ENCODE measurements at regions not wholly inside any gene's neighbourhood (a gene's known extent, or its start where the extent isn't known, plus 50 kb on each side); places are given as distances from the start of the nearest gene placed in this dataset.

DNA sequence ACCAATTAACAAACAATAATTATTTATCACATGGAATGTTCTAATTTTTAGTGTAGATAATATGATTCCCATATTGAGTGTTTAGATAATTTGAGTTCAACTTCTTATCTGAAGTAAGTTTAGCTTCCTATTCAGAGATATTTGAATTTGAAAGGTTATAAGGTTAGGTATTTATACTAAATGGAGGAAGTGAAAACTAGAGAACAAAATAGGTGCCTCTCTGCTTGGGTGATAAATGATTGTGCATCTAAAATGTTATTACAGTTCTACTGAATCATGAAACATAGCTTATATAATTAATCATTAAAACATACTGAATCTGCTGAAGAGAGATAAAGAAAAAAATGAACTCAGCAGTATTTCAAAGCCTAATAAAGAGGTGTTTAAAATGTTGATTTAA, 1174.3 kb downstream of the XPNPEP1 start:
- DNase-seq: no peak

GRCh38 chr10:108736111-108736510, 1187.2 kb downstream of the XPNPEP1 start:
- no peak for DNase-seq

- no peak for DNase-seq
Observed at GRCh38 chr10:108735380-108735779, 1187.9 kb downstream of the XPNPEP1 start.

DNA sequence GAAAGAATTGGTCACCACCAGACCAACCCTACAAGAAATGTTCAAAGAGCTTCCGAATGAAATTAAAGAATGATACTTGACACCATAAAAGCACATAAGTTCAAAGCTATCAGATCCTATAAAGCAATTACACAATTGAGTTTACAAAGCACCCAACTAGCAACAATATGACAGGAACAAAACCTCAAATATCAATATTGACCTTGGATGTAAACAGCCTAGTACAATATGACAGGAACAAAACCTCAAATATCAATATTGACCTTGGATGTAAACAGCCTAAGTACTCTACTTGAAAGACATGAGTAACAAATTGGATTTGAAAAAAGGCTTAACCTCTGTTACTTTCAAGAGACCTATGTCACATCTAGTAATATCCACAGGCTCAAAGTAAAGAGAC, 1201.4 kb downstream of the XPNPEP1 start:
- no peak for DNase-seq

- DNase-seq: no peak
Observed at GRCh38 chr10:108716352-108716751, 1207.0 kb downstream of the XPNPEP1 start.

DNA sequence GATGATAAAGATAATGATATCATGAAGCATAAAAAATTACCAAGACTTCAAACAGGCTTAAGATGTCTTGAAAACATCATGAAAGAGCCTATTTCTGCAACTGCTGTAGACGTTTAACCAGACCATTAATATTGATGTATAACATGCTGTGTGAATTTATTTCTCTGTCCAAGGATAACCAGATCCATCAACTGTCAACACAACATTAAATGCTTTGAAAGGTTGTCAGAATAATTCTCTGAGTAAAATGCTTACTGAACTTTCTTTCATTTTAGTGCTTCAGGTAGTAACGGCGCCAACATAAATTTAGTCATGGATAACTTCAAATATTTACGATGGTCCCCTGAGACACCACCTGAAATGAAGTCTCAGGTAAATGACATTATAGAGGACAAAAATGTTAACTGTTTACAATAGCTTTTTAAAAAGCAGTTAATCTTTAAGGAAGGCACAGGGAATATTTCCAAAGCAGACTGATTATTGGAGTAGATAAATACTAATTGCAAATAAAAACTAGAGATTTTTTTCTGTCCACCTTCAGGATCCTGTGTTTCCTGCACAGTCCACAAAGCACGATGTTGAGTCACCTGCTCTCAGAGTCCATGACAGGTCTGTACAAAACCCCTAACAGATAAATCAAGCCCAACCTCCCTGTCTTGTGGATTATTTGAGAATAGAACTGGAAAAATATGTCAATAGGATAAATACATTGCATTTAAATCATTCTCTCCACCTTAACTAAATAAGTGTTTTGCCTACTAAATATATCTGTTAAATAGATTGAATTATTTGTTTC, 1213.2 kb downstream of the XPNPEP1 start:
- DNase-seq: no peak

- no peak for DNase-seq
Observed at GRCh38 chr10:108708363-108708762, 1214.9 kb downstream of the XPNPEP1 start.

DNA sequence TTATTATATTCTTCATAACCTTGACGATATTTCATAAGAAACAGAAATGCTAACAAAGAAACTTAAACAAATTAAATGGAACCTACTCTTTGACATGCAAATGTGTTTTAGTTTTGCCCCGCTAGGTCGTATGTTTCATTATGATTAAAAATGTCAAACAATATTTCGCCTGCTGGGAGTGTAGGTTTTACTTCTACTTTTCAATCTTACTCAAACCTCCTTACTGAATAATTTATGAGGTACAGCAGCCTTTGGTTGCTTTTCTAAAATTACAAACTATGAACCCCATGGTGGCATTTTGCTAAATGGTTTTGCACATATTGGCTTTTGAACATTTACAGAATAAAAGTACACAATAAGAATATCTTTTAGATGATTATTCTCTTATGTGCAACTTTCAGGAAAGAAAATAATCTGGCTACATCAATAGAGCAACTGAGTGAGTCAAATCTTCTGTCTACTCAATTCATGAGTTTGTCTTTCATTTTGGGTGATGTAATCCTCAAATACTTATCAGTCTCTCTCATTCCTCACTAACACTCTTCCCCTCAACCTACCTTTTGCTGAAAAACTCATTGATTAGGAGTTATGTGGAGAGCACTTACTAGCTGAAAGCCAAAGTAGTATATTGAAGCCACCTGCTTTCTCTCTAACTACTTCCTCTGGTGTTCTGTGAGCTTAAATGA, 1226.4 kb downstream of the XPNPEP1 start:
- no peak for DNase-seq

DNA sequence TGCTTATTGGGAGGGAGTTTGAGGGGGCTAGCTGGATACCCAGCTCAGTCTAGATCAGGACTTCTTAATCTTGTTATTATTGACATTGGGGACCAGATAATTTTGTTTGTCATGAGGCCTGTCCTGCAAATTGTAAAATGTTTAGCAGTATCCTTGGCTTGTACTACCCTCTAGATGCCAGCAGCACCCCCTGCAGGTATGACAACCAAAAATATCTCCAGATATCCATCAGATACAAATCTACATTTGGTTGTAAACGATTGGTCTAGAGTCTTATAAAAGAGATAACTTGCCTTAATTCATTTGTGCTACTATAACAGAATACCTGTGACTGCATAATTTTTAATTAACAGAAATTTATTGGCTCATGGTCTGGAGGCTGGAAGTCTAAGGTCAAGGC, 1232.2 kb downstream of the XPNPEP1 start:
- DNase-seq: no peak

- no peak for DNase-seq
Observed at GRCh38 chr10:108690530-108690929, 1232.8 kb downstream of the XPNPEP1 start.

- no peak for DNase-seq
Observed at GRCh38 chr10:108689891-108690290, 1233.4 kb downstream of the XPNPEP1 start.

DNA sequence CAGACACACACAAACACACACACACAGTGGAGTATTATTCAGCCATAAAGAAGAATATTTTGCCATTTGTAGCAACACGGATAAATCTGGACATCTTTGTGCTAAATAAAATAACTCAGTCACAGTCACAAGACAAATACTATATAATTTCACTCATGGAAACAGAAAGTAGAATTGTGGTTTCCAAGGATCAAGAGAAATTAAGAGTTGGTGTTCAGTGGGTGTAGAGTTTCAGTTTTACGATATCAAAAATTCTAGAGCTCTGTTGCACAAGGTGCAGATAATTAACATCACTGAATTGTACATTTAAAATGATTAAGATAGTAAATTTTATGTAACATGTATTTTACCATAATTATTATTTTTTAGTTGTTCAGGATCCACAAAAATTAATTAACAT, 1235.0 kb downstream of the XPNPEP1 start:
- no peak for DNase-seq

DNA sequence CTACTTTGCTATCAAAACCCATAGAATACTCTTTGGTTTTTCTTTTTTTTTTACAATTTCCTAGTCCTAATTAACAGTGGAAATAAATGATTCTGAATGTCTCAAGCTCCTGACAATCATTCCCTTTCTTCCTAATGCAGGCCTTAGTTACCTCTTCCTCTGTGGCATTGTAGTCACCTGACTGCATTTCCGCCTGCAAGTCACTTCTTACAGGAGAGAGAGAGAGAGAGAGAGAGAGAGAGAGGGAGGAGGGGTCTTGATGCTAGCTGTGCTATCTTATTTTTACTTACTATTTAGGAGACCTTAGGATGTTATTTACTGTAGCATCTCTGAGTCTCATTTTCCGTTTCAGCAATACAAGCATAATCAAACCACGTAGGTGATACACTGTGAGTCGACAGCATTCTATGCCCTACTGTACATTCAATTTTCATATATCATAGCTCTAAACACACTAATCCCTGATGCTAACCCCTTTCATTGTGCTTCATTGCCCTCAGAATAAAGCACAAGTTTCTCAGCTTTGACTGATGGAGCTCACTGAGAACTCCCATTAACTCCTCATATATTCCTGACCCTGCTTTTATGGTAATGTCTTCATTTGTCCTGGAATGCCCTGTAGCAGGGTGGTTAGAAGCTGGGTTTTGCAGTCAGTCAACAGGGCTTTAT, 1237.3 kb downstream of the XPNPEP1 start:
- no peak for DNase-seq

GRCh38 chr10:108684431-108684830, 1238.9 kb downstream of the XPNPEP1 start:
- no peak for DNase-seq

DNA sequence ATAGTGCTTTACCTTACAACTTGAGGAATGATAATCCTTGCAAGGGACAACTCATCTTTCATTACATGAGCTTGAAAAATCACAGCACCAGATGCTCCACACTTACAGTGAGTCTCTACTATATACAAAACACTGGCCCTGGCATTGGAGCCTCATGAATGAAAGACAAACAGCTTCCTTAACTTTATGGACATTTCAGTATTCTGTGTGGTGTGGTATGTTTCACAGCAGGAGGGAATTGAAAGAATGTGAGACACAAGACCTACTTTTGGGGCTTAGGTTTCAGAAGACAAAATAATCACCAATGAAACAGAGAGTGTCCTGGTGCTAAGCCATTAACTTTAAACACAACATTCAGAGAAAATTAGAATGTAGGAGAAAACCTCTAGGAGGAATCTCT, 1249.6 kb downstream of the XPNPEP1 start:
- DNase-seq: no peak

- DNase-seq: no peak
Observed at GRCh38 chr10:108663587-108663986, 1259.7 kb downstream of the XPNPEP1 start.

GRCh38 chr10:108662975-108663374, 1260.3 kb downstream of the XPNPEP1 start:
- DNase-seq: no peak

- no peak for DNase-seq
Observed at GRCh38 chr10:108655057-108655456, 1268.3 kb downstream of the XPNPEP1 start.

GRCh38 chr10:108653531-108653930, 1269.8 kb downstream of the XPNPEP1 start:
- no peak for DNase-seq

GRCh38 chr10:108639010-108639409, 1284.3 kb downstream of the XPNPEP1 start:
- no peak for DNase-seq

GRCh38 chr10:108638225-108638624, 1285.1 kb downstream of the XPNPEP1 start:
- no peak for DNase-seq

DNA sequence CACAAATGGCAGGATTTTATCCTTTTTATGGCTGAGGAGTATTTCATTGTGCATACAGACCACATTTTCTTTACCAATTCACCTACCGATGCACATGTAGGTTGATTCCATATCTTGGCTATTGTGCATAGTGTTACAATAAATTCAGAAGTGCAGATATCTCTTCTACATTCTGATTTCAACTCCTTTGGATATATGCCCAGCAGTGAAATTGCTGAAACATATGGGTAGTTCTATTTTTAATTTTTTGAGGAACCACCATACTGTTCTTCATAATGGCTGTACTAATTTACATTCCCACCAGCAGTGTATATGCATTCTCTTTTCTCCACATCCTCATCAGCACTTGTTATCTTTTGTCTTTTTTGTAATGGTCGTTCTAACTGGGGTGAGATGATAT, 1290.3 kb downstream of the XPNPEP1 start:
- no peak for DNase-seq

DNA sequence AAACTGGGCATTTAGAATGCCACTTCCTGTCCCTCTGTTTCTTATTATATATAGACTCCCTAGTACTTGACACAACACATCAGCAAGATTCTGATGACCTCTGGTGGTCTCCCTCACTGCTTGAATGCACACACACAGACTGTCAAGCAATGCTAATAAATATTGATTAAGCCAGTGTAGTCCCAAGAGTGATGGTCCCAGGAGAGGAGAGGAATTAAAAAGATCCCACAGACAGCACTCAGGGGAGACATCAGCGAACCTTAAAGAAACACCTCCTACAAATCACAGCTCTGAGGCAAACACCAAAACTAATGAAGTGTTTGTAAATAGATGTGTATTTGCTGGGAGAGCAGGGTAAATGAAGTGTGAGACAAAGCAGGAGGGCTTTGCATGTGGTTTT, 1291.2 kb downstream of the XPNPEP1 start:
- DNase-seq: no peak

GRCh38 chr10:108631332-108631731, 1292.0 kb downstream of the XPNPEP1 start:
- no peak for DNase-seq

Measured in NCI-H446 treated with DMSO at 0.1 percent for 48 hours (cell line).